ENCODE measurements at regions not wholly inside any gene's neighbourhood (a gene's known extent, or its start where the extent isn't known, plus 50 kb on each side); places are given as distances from the start of the nearest gene placed in this dataset.

DNA sequence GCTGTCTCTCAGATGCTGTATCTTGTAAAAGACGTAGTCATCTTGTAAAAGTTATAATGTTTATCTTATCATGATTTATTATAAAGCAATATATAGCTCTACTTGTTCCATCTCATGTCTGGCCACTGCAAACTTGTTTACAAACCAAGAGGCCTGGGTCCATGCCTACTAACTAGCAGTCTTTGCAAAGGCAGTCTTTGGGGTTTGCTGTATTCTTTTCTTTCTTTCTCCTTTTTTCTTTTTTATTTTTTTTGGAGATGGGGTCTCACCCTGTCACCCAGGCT, 272.6 kb downstream of the GATA3 start:
- WGBS (ENCODE audit: insufficient coverage, insufficient replicate concordance, low lambda C conversion rate, missing lambda C conversion rate) = 0% methylated on average over 1 of the region's 1 CpG
- Histone ChIP-seq H3K36me3 (ENCODE audit: control insufficient read depth in 2 of 2, insufficient read depth in 2 of 2, low read length in 1 of 2) (no peaks in the 10 kb centered on the region), H3K4me1 (ENCODE audit: control insufficient read depth, insufficient read depth, low read length) (no peaks in the 10 kb centered on the region), H3K9me3 (replicated peaks; ENCODE audit: control insufficient read depth, insufficient read depth, low read length) (no peaks in the 10 kb centered on the region; the same call in 2 of the 3 replicates), H3K4me3 (no peak overlapping the region), H3K9ac (ENCODE audit: control insufficient read depth, insufficient read depth, low read length) (no peak overlapping the region), H3K27ac (ENCODE audit: control insufficient read depth, insufficient read depth) (no peak overlapping the region), H3K27me3 (replicated peaks in 1 of 2; ENCODE audit: control insufficient read depth in 2 of 2, insufficient read depth in 2 of 2, low read length in 1 of 2) (no peaks in the 10 kb centered on the region; a peak in 3 of 4 replicates), H3K79me2 (ENCODE audit: control insufficient read depth, insufficient read depth, low read length) (no peaks in the 10 kb centered on the region), H4K20me1 (ENCODE audit: control insufficient read depth, insufficient read depth) (no peaks in the 10 kb centered on the region), H3K4me2 (ENCODE audit: control insufficient read depth, insufficient read depth) (no peak overlapping the region), H2AFZ (ENCODE audit: control insufficient read depth, low read depth, low read length) (no peak overlapping the region)
- ChIA-PET SMC1A (ENCODE audit: uncharacterized antibody, unreplicated experiment) (no interaction called here), POLR2A (no interaction called here), CTCF (interaction anchor here (0.8 kb wide), 1 partner anchor 57 kb away, joined by 3 read pairs; no protein-coding TSS in a partner anchor), RAD21 (ENCODE audit: unreplicated experiment) (no interaction called here)
- no peak for FAIRE-seq
- in situ Hi-C loops (cut with MboI) (no loop called here), intact Hi-C loops (cut with micrococcal nuclease; ENCODE audit: unreplicated experiment) (no loop called here)
- DNase-seq (ENCODE audit: low read depth, low spot score) = no peak
- ATAC-seq = no peak
- TF ChIP-seq, protein P1, sequence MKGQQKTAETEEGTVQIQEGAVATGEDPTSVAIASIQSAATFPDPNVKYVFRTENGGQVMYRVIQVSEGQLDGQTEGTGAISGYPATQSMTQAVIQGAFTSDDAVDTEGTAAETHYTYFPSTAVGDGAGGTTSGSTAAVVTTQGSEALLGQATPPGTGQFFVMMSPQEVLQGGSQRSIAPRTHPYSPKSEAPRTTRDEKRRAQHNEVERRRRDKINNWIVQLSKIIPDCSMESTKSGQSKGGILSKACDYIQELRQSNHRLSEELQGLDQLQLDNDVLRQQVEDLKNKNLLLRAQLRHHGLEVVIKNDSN (IDR thresholded peaks at IDR 0.05; ENCODE audit: borderline replicate concordance, extremely low read length, insufficient read depth, low read depth, low read length) = no peak
- TF ChIP-seq LARP7 (IDR thresholded peaks at IDR 0.05) (no peak), RB1 (IDR thresholded peaks at IDR 0.05; ENCODE audit: borderline replicate concordance) (no peak), MXI1 (IDR thresholded peaks at IDR 0.05; ENCODE audit: low read depth, low read length) (no peak), NFXL1 (IDR thresholded peaks at IDR 0.05; ENCODE audit: borderline replicate concordance) (no peak), BHLHE40 (IDR thresholded peaks at IDR 0.05; ENCODE audit: borderline replicate concordance in 1 of 2, low read depth in 2 of 2, low read length in 1 of 2) (no peak), RELA (IDR thresholded peaks at IDR 0.05; ENCODE audit: borderline replicate concordance, partially characterized antibody) (no peak), SKIL (IDR thresholded peaks at IDR 0.05; ENCODE audit: low read depth, poor library complexity, severe bottlenecking) (no peak), EP300 (IDR thresholded peaks at IDR 0.05; ENCODE audit: borderline replicate concordance in 1 of 2, control insufficient read depth in 1 of 2, low read depth in 2 of 2, low read length in 2 of 2) (no peak), GABPA (IDR thresholded peaks at IDR 0.05; ENCODE audit: low read depth) (no peak), ETV6 (conservative IDR thresholded peaks at IDR 0.05 in 1 of 2, IDR thresholded peaks at IDR 0.05 in 1 of 2; ENCODE audit: borderline replicate concordance in 1 of 2, low read depth in 1 of 2) (no peak)
- TF ChIP-seq, protein P2, sequence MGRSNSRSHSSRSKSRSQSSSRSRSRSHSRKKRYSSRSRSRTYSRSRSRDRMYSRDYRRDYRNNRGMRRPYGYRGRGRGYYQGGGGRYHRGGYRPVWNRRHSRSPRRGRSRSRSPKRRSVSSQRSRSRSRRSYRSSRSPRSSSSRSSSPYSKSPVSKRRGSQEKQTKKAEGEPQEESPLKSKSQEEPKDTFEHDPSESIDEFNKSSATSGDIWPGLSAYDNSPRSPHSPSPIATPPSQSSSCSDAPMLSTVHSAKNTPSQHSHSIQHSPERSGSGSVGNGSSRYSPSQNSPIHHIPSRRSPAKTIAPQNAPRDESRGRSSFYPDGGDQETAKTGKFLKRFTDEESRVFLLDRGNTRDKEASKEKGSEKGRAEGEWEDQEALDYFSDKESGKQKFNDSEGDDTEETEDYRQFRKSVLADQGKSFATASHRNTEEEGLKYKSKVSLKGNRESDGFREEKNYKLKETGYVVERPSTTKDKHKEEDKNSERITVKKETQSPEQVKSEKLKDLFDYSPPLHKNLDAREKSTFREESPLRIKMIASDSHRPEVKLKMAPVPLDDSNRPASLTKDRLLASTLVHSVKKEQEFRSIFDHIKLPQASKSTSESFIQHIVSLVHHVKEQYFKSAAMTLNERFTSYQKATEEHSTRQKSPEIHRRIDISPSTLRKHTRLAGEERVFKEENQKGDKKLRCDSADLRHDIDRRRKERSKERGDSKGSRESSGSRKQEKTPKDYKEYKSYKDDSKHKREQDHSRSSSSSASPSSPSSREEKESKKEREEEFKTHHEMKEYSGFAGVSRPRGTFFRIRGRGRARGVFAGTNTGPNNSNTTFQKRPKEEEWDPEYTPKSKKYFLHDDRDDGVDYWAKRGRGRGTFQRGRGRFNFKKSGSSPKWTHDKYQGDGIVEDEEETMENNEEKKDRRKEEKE (IDR thresholded peaks at IDR 0.05) = no peak
- no TSS peak for BruUV-seq (replicated peaks)
